ENCODE measurements at regions not wholly inside any gene's neighbourhood (a gene's known extent, or its start where the extent isn't known, plus 50 kb on each side); places are given as distances from the start of the nearest gene placed in this dataset.

DNA sequence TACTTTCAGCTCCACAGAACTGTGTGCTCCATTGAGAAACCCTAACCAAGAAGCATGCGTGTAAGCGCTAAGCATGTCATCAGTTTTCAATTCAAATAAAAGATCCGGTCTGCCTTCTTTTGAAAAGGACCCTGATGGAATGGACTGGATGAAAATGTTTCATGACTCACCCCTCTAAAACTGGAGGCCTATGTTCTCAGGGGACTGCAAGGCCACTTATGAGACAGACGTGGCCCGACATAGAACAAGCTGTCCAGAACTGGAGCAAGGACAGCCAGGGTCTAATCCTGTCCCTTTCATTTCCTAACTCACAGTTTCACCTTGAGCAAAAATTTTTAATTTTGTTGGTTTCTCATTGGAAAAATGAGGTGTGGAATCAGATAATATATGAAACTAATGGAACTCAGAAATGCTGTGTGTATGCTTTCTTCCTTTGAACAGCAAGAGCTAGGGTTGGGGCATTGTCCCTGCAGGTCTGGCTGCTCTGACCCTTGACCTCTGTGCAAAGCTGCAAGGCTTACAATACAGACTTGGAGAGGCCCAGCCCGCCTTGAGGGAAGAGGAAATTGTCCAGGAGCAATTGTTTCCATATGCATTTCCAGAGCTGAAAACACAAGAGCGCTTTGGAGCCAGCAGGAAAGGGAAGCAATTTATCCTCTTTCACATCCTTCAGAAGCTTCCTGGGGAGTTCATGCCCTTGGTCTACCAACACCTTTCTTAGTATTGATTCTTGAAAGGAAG, 553.4 kb upstream of the KLF12 start:
- no peaks in the 10 kb centered on the region for H3K79me2 ChIP-seq (ENCODE audit: insufficient read depth, low read length)
- H3K9ac ChIP-seq (ENCODE audit: low read length): no peak overlapping the region
- H3K27me3 ChIP-seq (ENCODE audit: low read length): no peaks in the 10 kb centered on the region
- no peak overlapping the region for H2AFZ ChIP-seq (ENCODE audit: low read depth, low read length, severe bottlenecking)
- TF ChIP-seq, protein P1, sequence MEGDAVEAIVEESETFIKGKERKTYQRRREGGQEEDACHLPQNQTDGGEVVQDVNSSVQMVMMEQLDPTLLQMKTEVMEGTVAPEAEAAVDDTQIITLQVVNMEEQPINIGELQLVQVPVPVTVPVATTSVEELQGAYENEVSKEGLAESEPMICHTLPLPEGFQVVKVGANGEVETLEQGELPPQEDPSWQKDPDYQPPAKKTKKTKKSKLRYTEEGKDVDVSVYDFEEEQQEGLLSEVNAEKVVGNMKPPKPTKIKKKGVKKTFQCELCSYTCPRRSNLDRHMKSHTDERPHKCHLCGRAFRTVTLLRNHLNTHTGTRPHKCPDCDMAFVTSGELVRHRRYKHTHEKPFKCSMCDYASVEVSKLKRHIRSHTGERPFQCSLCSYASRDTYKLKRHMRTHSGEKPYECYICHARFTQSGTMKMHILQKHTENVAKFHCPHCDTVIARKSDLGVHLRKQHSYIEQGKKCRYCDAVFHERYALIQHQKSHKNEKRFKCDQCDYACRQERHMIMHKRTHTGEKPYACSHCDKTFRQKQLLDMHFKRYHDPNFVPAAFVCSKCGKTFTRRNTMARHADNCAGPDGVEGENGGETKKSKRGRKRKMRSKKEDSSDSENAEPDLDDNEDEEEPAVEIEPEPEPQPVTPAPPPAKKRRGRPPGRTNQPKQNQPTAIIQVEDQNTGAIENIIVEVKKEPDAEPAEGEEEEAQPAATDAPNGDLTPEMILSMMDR (IDR thresholded peaks at IDR 0.05; ENCODE audit: insufficient read depth, low read length, poor library complexity, severe bottlenecking): no peak
- TF ChIP-seq EZH2phosphoT487 (conservative IDR thresholded peaks at IDR 0.05; ENCODE audit: low read length): no peak
- H3K9me2 ChIP-seq (replicated peaks; ENCODE audit: insufficient read depth, low read length): no peaks in the 10 kb centered on the region
- H3K4me2 ChIP-seq (ENCODE audit: low read depth, low read length, poor library complexity, severe bottlenecking): no peak overlapping the region
- H3K9me3 ChIP-seq (ENCODE audit: insufficient read depth, low read length): no peaks in the 10 kb centered on the region
- no peaks in the 10 kb centered on the region for H4K20me1 ChIP-seq (ENCODE audit: low read depth, low read length)
- H3K36me3 ChIP-seq (ENCODE audit: low read length): no peaks in the 10 kb centered on the region
- H3F3A ChIP-seq (ENCODE audit: insufficient read depth): no peaks in the 10 kb centered on the region
- no peak overlapping the region for H3K27ac ChIP-seq (ENCODE audit: low read depth, low read length)
- H3K4me3 ChIP-seq (ENCODE audit: insufficient read depth, low read length, poor library complexity, severe bottlenecking): no peak overlapping the region

DNA sequence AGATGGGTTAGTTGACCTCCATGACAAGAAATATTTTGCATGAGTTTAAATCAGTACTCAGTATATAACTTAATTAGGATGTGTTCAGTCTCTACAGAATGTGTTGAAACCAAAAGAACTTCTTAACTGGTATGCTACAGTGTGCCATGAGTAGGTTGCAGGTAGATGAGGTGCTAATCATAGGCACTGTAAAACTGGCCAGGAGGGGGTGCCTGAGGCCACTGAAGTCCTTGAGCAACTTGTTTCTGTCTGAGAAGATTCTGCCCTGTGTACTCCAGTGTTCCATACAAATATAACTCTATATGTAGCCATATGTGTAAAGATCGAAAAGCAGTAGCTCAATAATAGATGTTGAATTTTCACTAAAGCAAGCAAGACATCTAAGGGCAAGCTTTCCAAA, 549.2 kb upstream of the KLF12 start:
- Histone ChIP-seq H3K9me3 (ENCODE audit: insufficient read depth, low read length) (no peaks in the 10 kb centered on the region), H3K27ac (ENCODE audit: low read depth, low read length) (no peak overlapping the region), H3K36me3 (ENCODE audit: low read length) (no peaks in the 10 kb centered on the region), H3K4me2 (ENCODE audit: low read depth, low read length, poor library complexity, severe bottlenecking) (no peak overlapping the region), H4K20me1 (ENCODE audit: low read depth, low read length) (no peaks in the 10 kb centered on the region), H3K79me2 (ENCODE audit: insufficient read depth, low read length) (no peaks in the 10 kb centered on the region), H3K9me2 (replicated peaks; ENCODE audit: insufficient read depth, low read length) (no peaks in the 10 kb centered on the region), H3K4me3 (ENCODE audit: insufficient read depth, low read length, poor library complexity, severe bottlenecking) (no peak overlapping the region), H3K27me3 (ENCODE audit: low read length) (no peaks in the 10 kb centered on the region), H3F3A (ENCODE audit: insufficient read depth) (no peaks in the 10 kb centered on the region), H3K9ac (ENCODE audit: low read length) (no peak overlapping the region), H2AFZ (ENCODE audit: low read depth, low read length, severe bottlenecking) (no peak overlapping the region)
- TF ChIP-seq EZH2phosphoT487 (conservative IDR thresholded peaks at IDR 0.05; ENCODE audit: low read length): no peak
- TF ChIP-seq, protein P1 (IDR thresholded peaks at IDR 0.05; ENCODE audit: insufficient read depth, low read length, poor library complexity, severe bottlenecking): no peak

DNA sequence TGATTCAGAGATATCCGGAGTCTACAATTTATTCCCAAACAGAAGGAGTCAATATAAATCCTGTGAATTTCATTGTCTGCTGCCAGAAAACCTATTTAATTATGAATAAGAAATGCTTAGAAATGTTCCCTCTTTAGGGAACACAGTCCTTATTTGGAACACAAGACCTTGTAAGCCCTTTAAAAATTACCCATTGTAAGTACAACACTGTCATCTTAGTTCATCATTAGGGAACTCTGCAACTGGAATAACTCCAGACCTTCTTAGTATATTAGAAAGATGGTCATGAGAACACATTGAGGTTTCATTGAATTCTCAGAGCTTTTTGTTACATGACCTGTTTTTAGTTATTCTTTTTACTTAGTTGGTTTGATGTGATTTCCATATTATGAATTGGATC, 548.5 kb upstream of the KLF12 start:
- Histone ChIP-seq H3K79me2 (ENCODE audit: insufficient read depth, low read length) (no peaks in the 10 kb centered on the region), H3K27me3 (ENCODE audit: low read length) (no peaks in the 10 kb centered on the region), H4K20me1 (ENCODE audit: low read depth, low read length) (no peaks in the 10 kb centered on the region), H3K4me2 (ENCODE audit: low read depth, low read length, poor library complexity, severe bottlenecking) (no peak overlapping the region), H3K9me3 (ENCODE audit: insufficient read depth, low read length) (no peaks in the 10 kb centered on the region), H3K9ac (ENCODE audit: low read length) (no peak overlapping the region), H3K36me3 (ENCODE audit: low read length) (no peaks in the 10 kb centered on the region), H3K9me2 (replicated peaks; ENCODE audit: insufficient read depth, low read length) (no peaks in the 10 kb centered on the region), H3K27ac (ENCODE audit: low read depth, low read length) (no peak overlapping the region), H2AFZ (ENCODE audit: low read depth, low read length, severe bottlenecking) (no peak overlapping the region), H3F3A (ENCODE audit: insufficient read depth) (no peaks in the 10 kb centered on the region), H3K4me3 (ENCODE audit: insufficient read depth, low read length, poor library complexity, severe bottlenecking) (no peak overlapping the region)
- TF ChIP-seq, protein P1 (IDR thresholded peaks at IDR 0.05; ENCODE audit: insufficient read depth, low read length, poor library complexity, severe bottlenecking): no peak
- TF ChIP-seq EZH2phosphoT487 (conservative IDR thresholded peaks at IDR 0.05; ENCODE audit: low read length): no peak

Measured in SU-DHL-6 (cell line).